ENCODE measurements at regions not wholly inside any gene's neighbourhood (a gene's known extent, or its start where the extent isn't known, plus 50 kb on each side); places are given as distances from the start of the nearest gene placed in this dataset.

GRCh38 chr12:40499856-40500255, 192.4 kb upstream of the CNTN1 start:
- WGBS, 5 donors, result 88 to 95% (median 90%) methylated on average over 3 of the region's 3 CpGs
- H3K9me3 ChIP-seq, result no peaks in the 10 kb centered on the region
- TF ChIP-seq EP300 (IDR thresholded peaks at IDR 0.05) (no peak), CTCF (IDR thresholded peaks at IDR 0.05) (no peak), POLR2A (IDR thresholded peaks at IDR 0.05) (no peak), POLR2AphosphoS5 (IDR thresholded peaks at IDR 0.05) (no peak)
- H3K27me3 ChIP-seq, result no peaks in the 10 kb centered on the region
- no peak overlapping the region for H3K4me3 ChIP-seq
- no peak overlapping the region for H3K27ac ChIP-seq
- intact Hi-C loops (cut with DNase I; ENCODE audit: low total_unique reads), result no loop called here
- no peaks in the 10 kb centered on the region for H3K36me3 ChIP-seq
- no peak for DNase-seq
- H3K4me1 ChIP-seq, result no peaks in the 10 kb centered on the region

- DNase-seq, result no peak
- Histone ChIP-seq H3K4me3 (no peak overlapping the region), H3K9me3 (no peaks in the 10 kb centered on the region), H3K27me3 (no peaks in the 10 kb centered on the region), H3K27ac (no peak overlapping the region), H3K4me1 (no peaks in the 10 kb centered on the region), H3K36me3 (no peaks in the 10 kb centered on the region)
- intact Hi-C loops (cut with DNase I; ENCODE audit: low total_unique reads), result no loop called here
- 42 to 50% (median 46%) methylated on average over 3 of the region's 3 CpGs for WGBS, 5 donors
- TF ChIP-seq CTCF (IDR thresholded peaks at IDR 0.05), result no peak
- TF ChIP-seq EP300 (IDR thresholded peaks at IDR 0.05), result no peak
- TF ChIP-seq POLR2AphosphoS5 (IDR thresholded peaks at IDR 0.05), result no peak
- TF ChIP-seq POLR2A (IDR thresholded peaks at IDR 0.05), result no peak
Observed at GRCh38 chr12:40502322-40502721, 189.9 kb upstream of the CNTN1 start.

- Histone ChIP-seq H3K4me1 (no peaks in the 10 kb centered on the region), H3K9me3 (no peaks in the 10 kb centered on the region), H3K4me3 (no peak overlapping the region), H3K27ac (no peak overlapping the region), H3K27me3 (no peaks in the 10 kb centered on the region), H3K36me3 (no peaks in the 10 kb centered on the region)
- WGBS, 5 donors, result 3 to 16% (median 14%) methylated on average over 1 of the region's 1 CpG
- intact Hi-C loops (cut with DNase I; ENCODE audit: low total_unique reads), result no loop called here
- no peak for TF ChIP-seq EP300 (IDR thresholded peaks at IDR 0.05)
- TF ChIP-seq CTCF (IDR thresholded peaks at IDR 0.05), result no peak
- TF ChIP-seq POLR2AphosphoS5 (IDR thresholded peaks at IDR 0.05), result no peak
- TF ChIP-seq POLR2A (IDR thresholded peaks at IDR 0.05), result no peak
- DNase-seq, result no peak
Observed at GRCh38 chr12:40505327-40505726, 186.9 kb upstream of the CNTN1 start.

- TF ChIP-seq EP300 (IDR thresholded peaks at IDR 0.05), result no peak
- 25 to 40% (median 28%) methylated on average over 1 of the region's 1 CpG for WGBS, 5 donors
- Histone ChIP-seq H3K4me1 (no peaks in the 10 kb centered on the region), H3K27ac (no peak overlapping the region), H3K27me3 (no peaks in the 10 kb centered on the region), H3K36me3 (no peaks in the 10 kb centered on the region), H3K9me3 (no peaks in the 10 kb centered on the region), H3K4me3 (no peak overlapping the region)
- no peak for DNase-seq
- intact Hi-C loops (cut with DNase I; ENCODE audit: low total_unique reads), result no loop called here
Observed at GRCh38 chr12:40508421-40508820, 183.8 kb upstream of the CNTN1 start.

- TF ChIP-seq EP300 (IDR thresholded peaks at IDR 0.05), result no peak
- no peak for TF ChIP-seq POLR2A (IDR thresholded peaks at IDR 0.05)
- no peak for TF ChIP-seq POLR2AphosphoS5 (IDR thresholded peaks at IDR 0.05)
- TF ChIP-seq CTCF (IDR thresholded peaks at IDR 0.05), result no peak
- WGBS, 5 donors, result 59 to 66% (median 64%) methylated on average over 5 of the region's 5 CpGs
- H3K9me3 ChIP-seq, result no peaks in the 10 kb centered on the region
- intact Hi-C loops (cut with DNase I; ENCODE audit: low total_unique reads), result no loop called here
- no peak overlapping the region for H3K27ac ChIP-seq
- H3K4me1 ChIP-seq, result peaks cover 0 to 4% (median 0%) of the 10 kb centered on the region in 4 donors
- no peaks in the 10 kb centered on the region for H3K36me3 ChIP-seq
- DNase-seq, result no peak
- H3K27me3 ChIP-seq, result no peaks in the 10 kb centered on the region
- H3K4me3 ChIP-seq, result no peak overlapping the region
Observed at GRCh38 chr12:40511341-40511740, 180.9 kb upstream of the CNTN1 start.

All from stomach (tissue), 8 donors.